DMS53 treated with DMSO at 0.1 percent for 48 hours (cell line): ENCODE measurements at regions not wholly inside any gene's neighbourhood (a gene's known extent, or its start where the extent isn't known, plus 50 kb on each side); places are given as distances from the start of the nearest gene placed in this dataset.
"Not testable (repeated sequence)": the region's sequence is repeated elsewhere in the genome, so short reads cannot be mapped to it uniquely, and the experiment has no call there.

Experiments used
- DNase-seq: peaks from one replicate; lab custom pipeline; 2025; ENCODE audit not compliant: unreplicated experiment; lab: John Stamatoyannopoulos, UW

DNA sequence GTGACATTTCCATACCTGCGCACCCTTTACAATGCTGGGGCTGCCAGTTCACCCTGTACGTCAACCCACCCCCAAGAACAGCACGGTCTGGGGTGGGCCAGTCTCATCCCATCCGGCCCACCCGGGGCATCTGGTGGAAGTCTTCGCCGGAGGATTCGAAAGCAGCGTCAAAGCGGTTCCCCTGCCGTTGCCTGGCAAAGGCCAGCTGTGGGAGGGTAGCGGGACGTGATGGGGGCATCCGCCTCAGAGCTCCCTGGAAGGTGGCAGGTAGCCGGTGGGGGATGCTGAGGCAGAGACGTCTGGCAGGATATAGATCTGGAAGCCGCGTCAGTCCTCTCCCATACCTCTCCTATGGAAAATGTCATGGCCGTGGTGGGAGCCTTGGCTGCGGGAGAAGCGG, 749.1 kb upstream of the DEFB115 start:
- DNase-seq = not testable (repeated sequence)

GRCh38 chr20:30511322-30512030, 746.0 kb upstream of the DEFB115 start:
- no peak for DNase-seq

DNA sequence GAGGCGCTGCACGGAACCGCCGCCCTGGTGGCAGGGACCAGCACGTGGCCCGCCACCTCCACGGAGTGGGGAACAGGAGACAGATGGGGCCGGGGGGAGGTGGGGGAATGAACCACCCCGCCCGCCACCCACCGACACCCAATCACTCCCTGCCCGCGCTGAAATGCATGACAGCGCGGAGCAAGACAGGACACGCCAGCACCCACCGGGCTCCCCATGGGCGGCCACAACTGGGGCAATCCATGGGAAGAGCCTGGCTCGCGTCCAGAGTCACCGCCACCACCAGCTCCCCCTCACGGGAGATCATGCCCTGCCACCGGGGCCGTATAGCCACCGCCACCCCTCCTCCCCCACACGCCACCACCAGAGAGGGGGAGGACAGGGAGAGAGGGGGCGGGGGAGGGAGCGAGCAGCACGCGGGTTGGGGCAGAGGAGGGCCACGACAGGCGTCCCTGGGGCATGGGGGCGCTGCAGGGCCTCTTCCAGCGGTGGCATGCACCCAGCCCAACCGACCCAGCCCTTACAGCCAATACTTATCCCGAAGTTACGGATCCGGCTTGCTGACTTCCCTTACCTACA, 744.3 kb upstream of the DEFB115 start:
- DNase-seq = no peak

- not testable (repeated sequence) for DNase-seq
These were observed 741.5 kb upstream of the DEFB115 start for GRCh38 chr20:30515915-30516314.

GRCh38 chr20:30518906-30519305, 738.6 kb upstream of the DEFB115 start:
- DNase-seq = not testable (repeated sequence)

- DNase-seq = not testable (repeated sequence)
These were observed 735.6 kb upstream of the DEFB115 start for GRCh38 chr20:30521686-30522415.

- DNase-seq = not testable (repeated sequence)
These were observed 733.3 kb upstream of the DEFB115 start for GRCh38 chr20:30524155-30524554.

GRCh38 chr20:30524761-30525160, 732.7 kb upstream of the DEFB115 start:
- DNase-seq = not testable (repeated sequence)

GRCh38 chr20:30533653-30534052, 723.8 kb upstream of the DEFB115 start:
- DNase-seq = not testable (repeated sequence)

GRCh38 chr20:30537459-30537858, 720.0 kb upstream of the DEFB115 start:
- peak; percentile 0 for DNase-seq

GRCh38 chr20:30540330-30541069, 717.0 kb upstream of the DEFB115 start:
- not testable (repeated sequence) for DNase-seq

- DNase-seq = not testable (repeated sequence)
These were observed 706.2 kb upstream of the DEFB115 start for GRCh38 chr20:30551236-30551635.

- not testable (repeated sequence) for DNase-seq
These were observed 700.7 kb upstream of the DEFB115 start for GRCh38 chr20:30556797-30557196.

GRCh38 chr20:30565086-30565485, 692.4 kb upstream of the DEFB115 start:
- not testable (repeated sequence) for DNase-seq

DNA sequence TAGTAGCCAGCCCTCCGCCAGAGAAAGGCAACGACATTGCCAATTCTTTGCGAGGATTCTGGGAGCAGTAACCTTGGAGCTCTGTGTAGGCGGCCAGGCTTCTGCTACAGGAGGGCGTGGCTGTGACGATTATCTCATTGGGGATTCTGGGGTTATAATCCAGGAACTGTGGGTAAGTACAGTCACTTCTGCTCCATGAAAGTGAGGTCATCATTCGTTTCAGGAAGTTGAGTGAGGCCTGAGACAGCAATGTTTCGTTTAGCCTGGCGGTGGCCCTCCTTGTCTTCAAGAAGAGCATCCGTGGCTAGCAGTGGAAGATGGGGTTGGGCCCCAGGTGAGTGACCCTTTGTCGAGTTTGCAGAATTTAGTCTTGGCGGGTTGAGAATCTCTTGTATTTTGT, 687.6 kb upstream of the DEFB115 start:
- DNase-seq = not testable (repeated sequence)

GRCh38 chr20:30570622-30571021, 686.8 kb upstream of the DEFB115 start:
- DNase-seq = not testable (repeated sequence)

- DNase-seq = not testable (repeated sequence)
These were observed 683.1 kb upstream of the DEFB115 start for GRCh38 chr20:30574337-30574736.

- not testable (repeated sequence) for DNase-seq
These were observed 678.4 kb upstream of the DEFB115 start for GRCh38 chr20:30579069-30579468.

DNA sequence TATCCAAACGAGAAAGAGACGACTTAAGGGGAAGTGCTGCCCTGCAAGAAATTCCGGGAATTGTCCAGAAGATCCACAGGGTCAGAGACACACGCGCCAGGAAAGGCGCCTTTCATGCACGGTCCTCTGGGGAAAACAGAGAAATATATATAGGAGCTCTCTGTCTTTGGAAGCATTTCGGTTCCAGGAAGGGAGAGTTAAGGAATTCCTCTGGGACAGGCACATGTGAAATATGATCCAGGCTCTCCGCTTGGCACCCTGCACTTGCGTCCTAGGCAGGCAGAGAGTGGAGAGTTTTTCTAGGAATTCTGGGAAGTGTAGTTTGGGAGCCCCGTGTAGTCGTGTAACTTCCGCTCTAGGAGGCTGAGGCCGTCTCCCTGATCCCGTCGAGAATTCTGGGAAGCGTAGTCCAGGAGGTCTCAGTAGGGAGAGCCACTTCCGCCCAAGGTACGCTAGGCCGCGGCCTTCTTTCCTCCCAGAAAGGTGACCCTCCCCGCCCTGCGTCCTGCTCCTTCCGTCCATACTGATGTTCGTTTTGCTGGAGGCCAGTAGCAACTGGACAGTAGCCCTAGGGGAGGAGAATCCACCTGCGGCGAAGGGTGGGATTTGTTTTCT, 677.5 kb upstream of the DEFB115 start:
- DNase-seq = peak; percentile 28

DNA sequence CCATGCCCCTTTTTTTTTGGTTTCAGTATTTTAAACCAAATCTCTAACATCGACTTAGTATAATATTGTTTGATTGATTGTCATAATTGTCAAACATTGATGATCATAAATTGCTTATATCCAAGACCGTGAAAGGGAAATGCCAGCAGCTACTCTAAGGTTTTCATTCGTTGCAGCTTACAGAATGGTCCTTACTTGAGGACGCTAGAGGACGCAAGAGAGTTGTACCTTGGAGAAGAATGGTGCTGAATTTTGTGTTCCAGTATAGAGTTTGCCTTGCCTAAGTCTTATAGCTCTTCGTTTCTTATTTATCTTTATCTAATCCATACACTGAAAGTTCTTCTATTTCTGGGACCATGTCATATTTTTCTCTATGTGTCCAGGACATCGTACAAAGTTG, 675.6 kb upstream of the DEFB115 start:
- DNase-seq = not testable (repeated sequence)

GRCh38 chr20:30584403-30584802, 673.1 kb upstream of the DEFB115 start:
- not testable (repeated sequence) for DNase-seq
